ENCODE measurements at regions not wholly inside any gene's neighbourhood (a gene's known extent, or its start where the extent isn't known, plus 50 kb on each side); places are given as distances from the start of the nearest gene placed in this dataset.
A peak's percentile ranks its signal among the peaks of the same experiment; 100 is the strongest.

DNA sequence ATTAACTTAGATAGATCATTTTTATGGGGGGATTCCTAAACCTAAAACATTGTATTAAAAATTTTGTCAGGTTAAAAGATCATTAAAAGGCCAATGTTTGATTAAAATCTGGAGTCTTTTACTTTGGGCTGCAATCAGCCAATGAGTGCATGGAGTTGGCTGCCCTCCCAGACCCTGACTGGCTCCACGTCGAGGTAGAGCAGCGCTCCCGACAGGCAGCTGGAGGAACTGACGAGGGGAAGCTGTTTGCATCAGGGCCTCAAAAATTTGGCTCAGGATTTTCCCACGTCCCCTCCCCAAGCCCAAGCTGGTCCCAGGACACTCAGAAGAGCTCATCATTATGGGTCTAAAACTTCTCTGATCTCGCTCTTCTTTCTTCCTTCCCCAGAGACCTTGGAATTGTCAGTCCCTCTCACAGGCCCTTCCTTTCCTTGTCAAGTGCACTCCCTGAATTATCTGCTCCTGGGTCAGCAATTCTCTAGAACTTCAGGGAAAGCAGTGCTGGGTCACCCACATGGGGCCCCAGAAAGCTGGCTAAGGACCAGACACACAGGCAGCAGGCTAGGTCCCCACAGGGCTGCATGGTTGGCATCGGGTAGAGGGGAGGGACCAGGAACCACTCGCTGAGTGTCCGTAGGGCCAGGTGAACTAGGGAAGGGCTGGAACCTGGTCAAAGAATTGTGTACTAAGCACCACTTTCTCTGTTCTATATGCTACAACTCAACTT lies 119.6 kb upstream of the IGLL5 start:
- no peak for DNase-seq (ENCODE audit: low read depth, low spot score)

GRCh38 chr22:22768885-22769284 lies 118.7 kb upstream of the IGLL5 start:
- no peak overlapping the region for H3K27ac ChIP-seq (ENCODE audit: low read depth, low read length)
- POLR2A ChIA-PET: no interaction called here
- DNase-seq (ENCODE audit: low read depth, low spot score): no peak
- H3K4me3 ChIP-seq (ENCODE audit: low read depth, low read length): no peak overlapping the region
- TF ChIP-seq, protein P1, sequence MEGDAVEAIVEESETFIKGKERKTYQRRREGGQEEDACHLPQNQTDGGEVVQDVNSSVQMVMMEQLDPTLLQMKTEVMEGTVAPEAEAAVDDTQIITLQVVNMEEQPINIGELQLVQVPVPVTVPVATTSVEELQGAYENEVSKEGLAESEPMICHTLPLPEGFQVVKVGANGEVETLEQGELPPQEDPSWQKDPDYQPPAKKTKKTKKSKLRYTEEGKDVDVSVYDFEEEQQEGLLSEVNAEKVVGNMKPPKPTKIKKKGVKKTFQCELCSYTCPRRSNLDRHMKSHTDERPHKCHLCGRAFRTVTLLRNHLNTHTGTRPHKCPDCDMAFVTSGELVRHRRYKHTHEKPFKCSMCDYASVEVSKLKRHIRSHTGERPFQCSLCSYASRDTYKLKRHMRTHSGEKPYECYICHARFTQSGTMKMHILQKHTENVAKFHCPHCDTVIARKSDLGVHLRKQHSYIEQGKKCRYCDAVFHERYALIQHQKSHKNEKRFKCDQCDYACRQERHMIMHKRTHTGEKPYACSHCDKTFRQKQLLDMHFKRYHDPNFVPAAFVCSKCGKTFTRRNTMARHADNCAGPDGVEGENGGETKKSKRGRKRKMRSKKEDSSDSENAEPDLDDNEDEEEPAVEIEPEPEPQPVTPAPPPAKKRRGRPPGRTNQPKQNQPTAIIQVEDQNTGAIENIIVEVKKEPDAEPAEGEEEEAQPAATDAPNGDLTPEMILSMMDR (IDR thresholded peaks at IDR 0.05; ENCODE audit: low read depth, low read length): no peak
- H3K27me3 ChIP-seq (ENCODE audit: control insufficient read depth, insufficient read depth, low read length): peaks cover 11% of the 10 kb centered on the region
- H3K9me3 ChIP-seq (ENCODE audit: control insufficient read depth, insufficient read depth, low read length): no peaks in the 10 kb centered on the region
- CTCF ChIA-PET: interaction anchor here (1.2 to 2.1 kb wide), 5 partner anchors 12 to 116 kb away, joined by 3 to 8 read pairs (median 6); no protein-coding TSS in a partner anchor

More for the DNA sequence above, 119.6 kb upstream of the IGLL5 start:
- ChIA-PET CTCF (interaction anchor here (1.0 kb wide), 1 partner anchor 83 kb away, joined by 3 read pairs; no protein-coding TSS in a partner anchor), POLR2A (no interaction called here)
- H3K4me3 ChIP-seq (ENCODE audit: low read depth, low read length): no peak overlapping the region
- no peaks in the 10 kb centered on the region for H3K9me3 ChIP-seq (ENCODE audit: control insufficient read depth, insufficient read depth, low read length)
- H3K27me3 ChIP-seq (ENCODE audit: control insufficient read depth, insufficient read depth, low read length): peaks cover 11% of the 10 kb centered on the region
- TF ChIP-seq, protein P1 (IDR thresholded peaks at IDR 0.05; ENCODE audit: low read depth, low read length): no peak
- H3K27ac ChIP-seq (ENCODE audit: low read depth, low read length): no peak overlapping the region

GRCh38 chr22:22769434-22770279 lies 118.0 kb upstream of the IGLL5 start:
- TF ChIP-seq, protein P1 (IDR thresholded peaks at IDR 0.05; ENCODE audit: low read depth, low read length): no peak
- Histone ChIP-seq H3K9me3 (ENCODE audit: control insufficient read depth, insufficient read depth, low read length) (no peaks in the 10 kb centered on the region), H3K27me3 (ENCODE audit: control insufficient read depth, insufficient read depth, low read length) (peaks cover 11% of the 10 kb centered on the region), H3K27ac (ENCODE audit: low read depth, low read length) (no peak overlapping the region), H3K4me3 (ENCODE audit: low read depth, low read length) (no peak overlapping the region)
- CTCF ChIA-PET: interaction anchor here (0.8 to 2.1 kb wide), 12 partner anchors 9 to 115 kb away, joined by 3 to 10 read pairs (median 4); no protein-coding TSS in a partner anchor
- POLR2A ChIA-PET: no interaction called here
- DNase-seq (ENCODE audit: low read depth, low spot score): no peak

GRCh38 chr22:22770280-22770871 lies 117.2 kb upstream of the IGLL5 start:
- ChIA-PET POLR2A (no interaction called here), CTCF (interaction anchor here (0.6 to 2.1 kb wide), 11 partner anchors 9 to 295 kb away, joined by 3 to 10 read pairs (median 4); no protein-coding TSS in a partner anchor)
- DNase-seq (ENCODE audit: low read depth, low spot score): no peak
- H3K4me3 ChIP-seq (ENCODE audit: low read depth, low read length): no peak overlapping the region
- TF ChIP-seq, protein P1 (IDR thresholded peaks at IDR 0.05; ENCODE audit: low read depth, low read length): peak; percentile 68
- H3K27ac ChIP-seq (ENCODE audit: low read depth, low read length): no peak overlapping the region
- no peaks in the 10 kb centered on the region for H3K9me3 ChIP-seq (ENCODE audit: control insufficient read depth, insufficient read depth, low read length)
- H3K27me3 ChIP-seq (ENCODE audit: control insufficient read depth, insufficient read depth, low read length): peaks cover 11% of the 10 kb centered on the region

Measured in AG04450 (cell line).